Keratinocyte (primary cell): ENCODE measurements at regions not wholly inside any gene's neighbourhood (a gene's known extent, or its start where the extent isn't known, plus 50 kb on each side); places are given as distances from the start of the nearest gene placed in this dataset.

ENCODE experiments used
- DNase-seq: peaks from one replicate; pipeline ENCODE4 v3.0.0-alpha.2; 2011; ENCODE audit warnings: low read depth, missing footprints, low spot score
- FAIRE-seq: peaks from 2 replicates; lab custom pipeline; 2011; peaks lifted over from hg19 to GRCh38; lab: Jason Lieb, UNC
- H2AFZ ChIP-seq: 2 replicates; pipeline ENCODE4 v1.6.0; 2012; ENCODE audit warnings: low read length, control low read depth, inconsistent platforms; ENCODE audit not compliant: control insufficient read depth
- H3K27ac ChIP-seq: 2 replicates; pipeline ENCODE4 v1.5.1; 2011; ENCODE audit warnings: low read length; ENCODE audit not compliant: control insufficient read depth, insufficient read depth
- H3K27me3 ChIP-seq: 3 replicates; pipeline ENCODE4 v1.6.0; 2011; ENCODE audit warnings: low read length; ENCODE audit not compliant: control insufficient read depth, insufficient read depth; ENCODE audit errors: extremely low read depth
- H3K36me3 ChIP-seq, 2 experiments: 2 replicates in 1 of 2; 3 replicates in 1 of 2; pipeline ENCODE4 v1.5.1; 2011; ENCODE audit warnings: low read length in 2 of 2, mild to moderate bottlenecking in 1 of 2; ENCODE audit not compliant: control insufficient read depth in 2 of 2, insufficient read depth in 2 of 2; ENCODE audit errors: extremely low read depth in 1 of 2
- H3K4me1 ChIP-seq: 3 replicates; pipeline ENCODE4 v1.5.1; 2011; ENCODE audit warnings: low read length; ENCODE audit not compliant: control insufficient read depth, insufficient read depth; ENCODE audit errors: extremely low read depth
- H3K4me2 ChIP-seq: 3 replicates; pipeline ENCODE4 v1.6.0; 2011; ENCODE audit warnings: low read depth, low read length; ENCODE audit not compliant: control insufficient read depth, insufficient read depth; ENCODE audit errors: extremely low read depth
- H3K4me3 ChIP-seq, 3 experiments: fragments of 200-600 bp in 1 of 3; sonication (generic) in 1 of 3; 2 replicates in 2 of 3; 3 replicates in 1 of 3; pipeline ENCODE4 v1.5.1; 2011 to 2016; ENCODE audit warnings: low read length in 3 of 3, mild to moderate bottlenecking in 3 of 3, control low read depth in 2 of 3, inconsistent platforms in 1 of 3, low read depth in 1 of 3, mixed read lengths in 1 of 3, mixed run types in 1 of 3, moderate library complexity in 1 of 3; ENCODE audit not compliant: control insufficient read depth in 2 of 3, insufficient read depth in 2 of 3; ENCODE audit errors: extremely low read depth in 1 of 3
- H3K79me2 ChIP-seq: 2 replicates; pipeline ENCODE4 v1.6.0; 2012; ENCODE audit warnings: low read length; ENCODE audit not compliant: control insufficient read depth, insufficient read depth
- H3K9ac ChIP-seq: 3 replicates; pipeline ENCODE4 v1.6.0; 2011; ENCODE audit warnings: low read length; ENCODE audit not compliant: control insufficient read depth, insufficient read depth; ENCODE audit errors: extremely low read depth
- H3K9me1 ChIP-seq: 3 replicates; pipeline ENCODE4 v1.6.0; 2011; ENCODE audit warnings: low read length; ENCODE audit not compliant: control insufficient read depth, insufficient read depth; ENCODE audit errors: extremely low read depth
- H3K9me3 ChIP-seq: 2 replicates; pipeline ENCODE4 v1.5.1; 2012; ENCODE audit warnings: low read depth, low read length; ENCODE audit not compliant: control insufficient read depth
- H4K20me1 ChIP-seq: 3 replicates; pipeline ENCODE4 v1.6.0; 2011; ENCODE audit warnings: low read length; ENCODE audit not compliant: control insufficient read depth, insufficient read depth; ENCODE audit errors: extremely low read depth
- CTCF ChIP-seq, 3 experiments: IDR thresholded peaks in 1 of 3; conservative IDR thresholded peaks in 1 of 3; optimal IDR thresholded peaks in 1 of 3; 2 replicates in 2 of 3; 3 replicates in 1 of 3; pipeline versions ENCODE3 to v1.5.1; 2011; ENCODE audit warnings: low read length in 3 of 3, mild to moderate bottlenecking in 3 of 3, moderate library complexity in 2 of 3, control low read depth in 1 of 3, inconsistent platforms in 1 of 3; ENCODE audit not compliant: insufficient read depth in 2 of 3; ENCODE audit errors: extremely low read depth in 1 of 3
- EZH2 ChIP-seq: IDR thresholded peaks from one replicate; pipeline ENCODE4 v1.6.1; 2012; ENCODE audit warnings: inconsistent platforms, mild to moderate bottlenecking, low read length, moderate library complexity
- dilution Hi-C: fragments of 300-500 bp; cut with MboI; formaldehyde crosslinking; loops from one replicate; pipeline ENCODE4 v1.7.0; 2020; ENCODE audit warnings: low sequenced_read_pairs; ENCODE audit not compliant: extremely low pct_ligation_motif_present

GRCh38 chr6:19660123-19660910 lies 176.9 kb upstream of the ID4 start:
- H2AFZ ChIP-seq: no peak overlapping the region
- no peaks in the 10 kb centered on the region for H3K79me2 ChIP-seq
- no peak overlapping the region for H3K4me3 ChIP-seq
- FAIRE-seq (no peak), DNase-seq (no peak)
- H3K9me3 ChIP-seq: no peaks in the 10 kb centered on the region
- TF ChIP-seq EZH2 (no peak), CTCF (optimal IDR thresholded peaks at IDR 0.05 in 1 of 3, IDR thresholded peaks at IDR 0.05 in 1 of 3, conservative IDR thresholded peaks at IDR 0.05 in 1 of 3; ENCODE audit: extremely low read depth in 1 of 3, insufficient read depth in 2 of 3, low read length in 3 of 3) (no peak)
- no peaks in the 10 kb centered on the region for H3K27me3 ChIP-seq
- no peaks in the 10 kb centered on the region for H3K36me3 ChIP-seq
- no peak overlapping the region for H3K9ac ChIP-seq
- no peak overlapping the region for H3K27ac ChIP-seq
- H3K9me1 ChIP-seq: no peaks in the 10 kb centered on the region
- H4K20me1 ChIP-seq: no peaks in the 10 kb centered on the region
- no peak overlapping the region for H3K4me2 ChIP-seq
- dilution Hi-C loops: no loop called here
- no peaks in the 10 kb centered on the region for H3K4me1 ChIP-seq

- Histone ChIP-seq H3K36me3 (no peaks in the 10 kb centered on the region), H3K4me3 (no peak overlapping the region), H3K27me3 (no peaks in the 10 kb centered on the region), H2AFZ (no peak overlapping the region), H3K9me3 (no peaks in the 10 kb centered on the region), H3K9me1 (no peaks in the 10 kb centered on the region), H4K20me1 (no peaks in the 10 kb centered on the region), H3K4me2 (no peak overlapping the region), H3K4me1 (no peaks in the 10 kb centered on the region), H3K9ac (no peak overlapping the region), H3K79me2 (no peaks in the 10 kb centered on the region), H3K27ac (no peak overlapping the region)
- dilution Hi-C loops: no loop called here
- TF ChIP-seq EZH2 (no peak), CTCF (optimal IDR thresholded peaks at IDR 0.05 in 1 of 3, IDR thresholded peaks at IDR 0.05 in 1 of 3, conservative IDR thresholded peaks at IDR 0.05 in 1 of 3; ENCODE audit: extremely low read depth in 1 of 3, insufficient read depth in 2 of 3, low read length in 3 of 3) (no peak)
- FAIRE-seq (no peak), DNase-seq (no peak)
Observed at GRCh38 chr6:19662911-19663310, 174.3 kb upstream of the ID4 start.
